Ascending aorta (tissue), 2 donors: ENCODE measurements at regions not wholly inside any gene's neighbourhood (a gene's known extent, or its start where the extent isn't known, plus 50 kb on each side); places are given as distances from the start of the nearest gene placed in this dataset.

Source experiments
- DNase-seq, 2 donors: peaks; one replicate each; pipeline ENCODE4 v3.0.0-alpha.2; 2019; ENCODE audit warnings: low spot score in 2 of 2
- H3K27ac ChIP-seq, 2 donors: fragments of 200-600 bp; sonication (generic); one replicate each; pipeline ENCODE4 v1.5.1; 2016 to 2017; ENCODE audit warnings: mild to moderate bottlenecking in 1 of 2
- H3K27me3 ChIP-seq: fragments of 200-600 bp; sonication (generic); one replicate; pipeline ENCODE4 v1.5.1; 2017
- H3K36me3 ChIP-seq, 2 donors: fragments of 200-600 bp; sonication (generic); one replicate each; pipeline ENCODE4 v1.5.1; 2016
- H3K4me1 ChIP-seq, 2 donors: fragments of 200-600 bp; sonication (generic); one replicate each; pipeline ENCODE4 v1.5.1; 2016 to 2017; ENCODE audit warnings: mild to moderate bottlenecking in 1 of 2
- H3K4me3 ChIP-seq, 2 donors: fragments of 200-600 bp; sonication (generic); one replicate each; pipeline ENCODE4 v1.5.1; 2016 to 2017; ENCODE audit warnings: mild to moderate bottlenecking in 1 of 2
- H3K9me3 ChIP-seq, 2 donors: fragments of 200-600 bp; sonication (generic); one replicate each; pipeline ENCODE4 v1.5.1; 2016
- intact Hi-C: fragments of 100-400 bp; cut with DNase I; formaldehyde crosslinking; loops from one replicate; pipeline ENCODE4 v1.15.1; 2023
- TF ChIP-seq, protein P1 (sequence below), 3 experiments: fragments of 200-600 bp in 2 of 3; fragments of 450-650 bp in 1 of 3; sonication (generic) in 2 of 3; IDR thresholded peaks; one replicate each; pipeline ENCODE4 v1.5.1; 2016 to 2019; ENCODE audit warnings: antibody characterized with exemption in 3 of 3, mild to moderate bottlenecking in 1 of 3, moderate library complexity in 1 of 3

DNA sequence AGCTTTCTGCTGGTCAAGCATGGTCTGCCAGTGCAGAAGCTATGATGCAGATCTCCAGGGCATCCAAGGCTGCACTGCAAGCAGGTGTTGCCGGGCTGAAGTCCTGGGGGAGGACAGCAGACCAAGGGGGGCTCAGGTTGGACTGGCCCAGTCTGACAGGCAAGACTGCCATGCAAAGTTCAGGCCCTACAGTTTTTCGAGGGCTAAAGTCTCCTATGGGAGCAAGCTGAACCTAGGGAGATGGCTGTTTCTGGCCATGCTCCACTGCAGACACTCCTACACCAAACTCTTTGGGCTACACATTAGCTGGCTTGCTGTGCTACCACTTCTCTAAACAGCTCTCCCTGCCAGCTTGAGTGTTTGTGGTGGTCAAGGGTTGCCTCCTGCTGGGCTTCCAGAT is 130.0 kb upstream of the SYNCRIP start:
- Histone ChIP-seq H3K4me3 (no peak overlapping the region), H3K9me3 (peaks cover 0 to 4% of the 10 kb centered on the region in 2 donors), H3K27me3 (no peaks in the 10 kb centered on the region), H3K36me3 (no peaks in the 10 kb centered on the region), H3K4me1 (peaks cover 0 to 9% of the 10 kb centered on the region in 2 donors), H3K27ac (no peak overlapping the region)
- no peak for DNase-seq
- TF ChIP-seq, protein P1, sequence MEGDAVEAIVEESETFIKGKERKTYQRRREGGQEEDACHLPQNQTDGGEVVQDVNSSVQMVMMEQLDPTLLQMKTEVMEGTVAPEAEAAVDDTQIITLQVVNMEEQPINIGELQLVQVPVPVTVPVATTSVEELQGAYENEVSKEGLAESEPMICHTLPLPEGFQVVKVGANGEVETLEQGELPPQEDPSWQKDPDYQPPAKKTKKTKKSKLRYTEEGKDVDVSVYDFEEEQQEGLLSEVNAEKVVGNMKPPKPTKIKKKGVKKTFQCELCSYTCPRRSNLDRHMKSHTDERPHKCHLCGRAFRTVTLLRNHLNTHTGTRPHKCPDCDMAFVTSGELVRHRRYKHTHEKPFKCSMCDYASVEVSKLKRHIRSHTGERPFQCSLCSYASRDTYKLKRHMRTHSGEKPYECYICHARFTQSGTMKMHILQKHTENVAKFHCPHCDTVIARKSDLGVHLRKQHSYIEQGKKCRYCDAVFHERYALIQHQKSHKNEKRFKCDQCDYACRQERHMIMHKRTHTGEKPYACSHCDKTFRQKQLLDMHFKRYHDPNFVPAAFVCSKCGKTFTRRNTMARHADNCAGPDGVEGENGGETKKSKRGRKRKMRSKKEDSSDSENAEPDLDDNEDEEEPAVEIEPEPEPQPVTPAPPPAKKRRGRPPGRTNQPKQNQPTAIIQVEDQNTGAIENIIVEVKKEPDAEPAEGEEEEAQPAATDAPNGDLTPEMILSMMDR (IDR thresholded peaks at IDR 0.05), result no peak
- intact Hi-C loops, result no loop called here

DNA sequence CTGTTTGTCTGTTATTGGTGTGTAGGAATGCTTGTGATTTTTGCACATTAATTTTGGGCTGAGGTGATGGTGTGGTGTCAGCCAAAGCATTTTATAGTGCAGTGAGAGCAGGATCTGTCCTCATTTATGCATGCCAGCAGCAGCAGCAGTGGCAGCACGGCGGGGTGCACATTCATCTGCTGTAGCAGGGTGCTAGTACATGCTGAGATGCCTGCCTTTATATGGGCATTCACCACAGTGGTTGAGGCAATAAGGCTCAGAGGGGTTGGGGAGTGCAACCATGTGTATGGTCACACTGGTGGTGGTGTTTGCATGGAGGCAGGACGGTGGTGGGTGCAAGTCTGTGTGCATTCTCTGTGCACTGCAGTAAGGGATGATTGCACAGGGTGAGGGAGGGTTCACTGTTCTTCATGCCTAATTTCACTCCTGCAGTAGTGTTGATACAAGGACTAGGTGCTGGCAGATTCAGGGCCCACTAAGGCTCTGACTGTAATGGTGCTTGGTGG is 129.3 kb upstream of the SYNCRIP start:
- intact Hi-C loops, result no loop called here
- Histone ChIP-seq H3K36me3 (no peaks in the 10 kb centered on the region), H3K4me3 (no peak overlapping the region), H3K27ac (no peak overlapping the region), H3K4me1 (peaks cover 0 to 9% of the 10 kb centered on the region in 2 donors), H3K27me3 (no peaks in the 10 kb centered on the region), H3K9me3 (no peaks in the 10 kb centered on the region)
- TF ChIP-seq, protein P1 (IDR thresholded peaks at IDR 0.05), result no peak
- DNase-seq, result no peak

DNA sequence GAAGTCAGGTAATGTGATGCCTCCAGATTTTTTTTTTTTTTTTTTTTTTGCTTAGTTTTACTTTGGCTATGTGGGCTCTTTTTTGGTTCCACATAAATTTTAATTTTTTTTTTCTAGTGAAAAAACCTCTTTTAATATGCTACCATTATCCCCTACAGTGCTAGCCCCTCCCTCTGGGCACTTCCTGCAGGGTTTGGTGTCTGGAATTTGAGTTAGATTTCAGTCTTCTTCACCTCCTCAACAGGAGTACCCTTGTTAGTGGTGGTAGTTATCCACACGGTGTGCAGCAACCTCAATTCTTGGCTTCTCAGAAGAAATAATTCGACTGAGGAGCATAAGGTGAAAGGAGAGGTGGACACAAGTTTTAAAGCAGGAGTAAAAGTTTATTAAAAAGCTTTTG is 128.8 kb upstream of the SYNCRIP start:
- H3K9me3 ChIP-seq, result no peaks in the 10 kb centered on the region
- peaks cover 0 to 9% of the 10 kb centered on the region in 2 donors for H3K4me1 ChIP-seq
- H3K36me3 ChIP-seq, result no peaks in the 10 kb centered on the region
- no peak for DNase-seq
- no peaks in the 10 kb centered on the region for H3K27me3 ChIP-seq
- H3K4me3 ChIP-seq, result no peak overlapping the region
- intact Hi-C loops, result no loop called here
- TF ChIP-seq, protein P1 (IDR thresholded peaks at IDR 0.05), result no peak
- H3K27ac ChIP-seq, result no peak overlapping the region

DNA sequence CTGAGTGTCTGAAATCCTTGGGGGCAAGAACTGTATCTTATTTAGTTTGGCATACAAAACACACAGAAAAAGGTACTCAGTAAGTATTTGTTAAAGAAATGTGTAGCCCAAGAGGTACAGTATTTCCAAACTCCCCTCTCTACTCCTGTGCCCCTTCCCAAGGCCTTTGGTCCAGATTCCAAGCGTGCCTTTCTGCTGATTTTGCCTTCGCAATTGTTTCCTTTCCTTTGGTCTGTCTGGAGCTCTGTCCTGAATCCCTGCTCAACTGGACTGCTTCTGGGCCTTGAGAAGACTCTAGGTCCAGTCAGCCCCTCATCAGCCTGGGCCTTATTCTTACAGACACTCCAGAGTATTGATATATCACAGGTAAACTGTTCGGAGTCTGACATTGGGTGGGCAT is 122.2 kb upstream of the SYNCRIP start:
- peaks cover 0 to 8% of the 10 kb centered on the region in 2 donors for H3K4me1 ChIP-seq
- H3K36me3 ChIP-seq, result no peaks in the 10 kb centered on the region
- no peak overlapping the region for H3K4me3 ChIP-seq
- peak overlapping the region; percentile 66 to 80 for H3K27ac ChIP-seq
- TF ChIP-seq, protein P1 (IDR thresholded peaks at IDR 0.05), result no peak
- H3K27me3 ChIP-seq, result no peaks in the 10 kb centered on the region
- intact Hi-C loops, result no loop called here
- peaks cover 0 to 3% of the 10 kb centered on the region in 2 donors for H3K9me3 ChIP-seq
- DNase-seq, result no peak

DNA sequence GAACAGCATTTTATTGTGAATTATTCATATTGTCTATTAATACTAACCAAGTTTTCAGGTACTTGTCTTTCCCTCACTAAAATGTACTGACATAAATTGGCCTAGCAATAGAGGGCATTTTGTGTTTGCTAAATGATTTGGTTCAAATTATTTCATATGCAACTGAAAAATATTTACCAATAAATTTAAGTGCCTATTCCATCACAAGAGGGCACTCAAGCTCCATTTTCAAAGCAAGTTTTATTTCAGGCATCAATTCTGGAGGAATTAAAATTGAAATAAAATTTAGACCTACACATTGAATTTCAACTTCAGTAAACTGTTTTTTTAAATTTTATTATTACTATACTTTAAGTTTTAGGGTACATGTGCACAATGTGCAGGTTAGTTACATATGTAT is 114.3 kb upstream of the SYNCRIP start:
- Histone ChIP-seq H3K27me3 (no peaks in the 10 kb centered on the region), H3K9me3 (peaks cover 0 to 3% of the 10 kb centered on the region in 2 donors), H3K27ac (no peak overlapping the region), H3K4me1 (no peaks in the 10 kb centered on the region), H3K4me3 (no peak overlapping the region), H3K36me3 (no peaks in the 10 kb centered on the region)
- no peak for DNase-seq
- TF ChIP-seq, protein P1 (IDR thresholded peaks at IDR 0.05), result peak in 2 of 3 experiments; percentile 40 to 59
- intact Hi-C loops, result loop anchor here (2.0 to 5.0 kb wide), 2 partner anchors 108 to 1180 kb away; partner anchors contain the start of gene HTR1E

DNA sequence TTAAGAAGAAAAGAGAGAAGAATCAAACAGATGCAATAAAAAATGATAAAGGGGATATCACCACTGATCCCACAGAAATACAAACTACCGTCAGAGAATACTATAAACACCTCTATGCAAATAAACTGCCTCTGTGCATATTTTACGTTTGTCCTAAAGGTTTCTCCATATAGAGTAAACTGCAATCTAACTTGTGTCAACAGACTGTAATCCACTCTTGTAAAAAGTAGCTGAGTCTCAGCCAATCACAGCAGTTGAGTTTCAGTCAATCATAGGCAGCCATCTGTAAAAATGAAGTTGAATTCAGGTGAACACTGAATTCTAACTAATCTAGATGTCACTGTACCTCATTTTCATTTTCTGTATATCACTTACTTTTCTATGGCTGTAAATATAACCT is 112.2 kb upstream of the SYNCRIP start:
- Histone ChIP-seq H3K27ac (no peak overlapping the region), H3K9me3 (no peaks in the 10 kb centered on the region), H3K36me3 (no peaks in the 10 kb centered on the region), H3K4me1 (no peaks in the 10 kb centered on the region), H3K4me3 (no peak overlapping the region), H3K27me3 (no peaks in the 10 kb centered on the region)
- intact Hi-C loops, result loop anchor here (5.0 kb wide), 1 partner anchor 1182 kb away; the partner anchor contains the start of gene HTR1E
- DNase-seq, result no peak
- TF ChIP-seq, protein P1 (IDR thresholded peaks at IDR 0.05), result no peak
